ENCODE measurements at regions not wholly inside any gene's neighbourhood (a gene's known extent, or its start where the extent isn't known, plus 50 kb on each side); places are given as distances from the start of the nearest gene placed in this dataset.

DNA sequence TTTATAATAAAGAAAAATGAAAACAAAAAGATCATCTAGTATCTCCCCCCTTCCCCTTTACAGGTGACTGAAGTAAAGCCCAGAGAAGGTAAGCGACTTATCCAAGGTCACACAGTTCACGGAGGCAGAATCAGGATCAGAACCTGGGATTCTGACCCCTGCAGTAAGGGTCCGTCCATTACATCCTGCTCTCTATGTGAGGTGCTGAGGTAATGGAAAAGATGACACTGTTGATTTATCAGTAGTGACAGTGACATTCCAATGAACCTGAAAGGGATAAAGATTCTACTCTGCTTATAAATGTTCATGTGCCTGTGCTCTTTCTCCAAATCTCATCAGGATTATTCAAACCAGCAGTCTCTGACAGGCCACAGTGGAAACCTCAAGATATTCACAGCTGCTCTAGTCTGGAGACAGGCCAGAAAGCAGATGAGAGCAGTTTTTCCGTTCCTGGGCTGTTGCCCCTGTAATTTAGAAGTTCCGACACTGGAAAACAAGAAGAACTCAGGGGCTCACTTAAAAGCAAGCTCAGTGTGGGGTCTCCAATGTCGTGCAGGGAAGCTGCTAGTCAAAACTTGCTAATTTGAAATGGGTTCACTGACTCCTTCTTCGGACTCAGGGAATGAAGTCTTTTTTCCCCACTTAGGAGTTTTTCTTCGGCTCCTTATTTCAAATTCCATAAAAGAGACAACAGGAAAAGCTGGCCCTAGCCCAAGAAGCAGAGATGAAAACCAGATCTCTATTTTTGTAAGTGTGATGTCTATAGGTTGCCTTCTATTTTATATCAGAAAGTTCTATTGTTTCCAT, 131.8 kb upstream of the EEA1 start:
- H3K36me3 ChIP-seq (ENCODE audit: control insufficient read depth in 2 of 3, insufficient read depth in 3 of 3, low read length in 3 of 3), result no peaks in the 10 kb centered on the region
- peak in 3 of 5 donors; percentile 26 to 83 (median 54) for DNase-seq
- intact Hi-C loops (cut with DNase I), result no loop called here
- no peak overlapping the region for H3K4me3 ChIP-seq (ENCODE audit: low read length in 3 of 3)
- no peak for FAIRE-seq
- H3K9ac ChIP-seq (ENCODE audit: low read length in 3 of 3), result no peak overlapping the region
- TF ChIP-seq, protein P1, sequence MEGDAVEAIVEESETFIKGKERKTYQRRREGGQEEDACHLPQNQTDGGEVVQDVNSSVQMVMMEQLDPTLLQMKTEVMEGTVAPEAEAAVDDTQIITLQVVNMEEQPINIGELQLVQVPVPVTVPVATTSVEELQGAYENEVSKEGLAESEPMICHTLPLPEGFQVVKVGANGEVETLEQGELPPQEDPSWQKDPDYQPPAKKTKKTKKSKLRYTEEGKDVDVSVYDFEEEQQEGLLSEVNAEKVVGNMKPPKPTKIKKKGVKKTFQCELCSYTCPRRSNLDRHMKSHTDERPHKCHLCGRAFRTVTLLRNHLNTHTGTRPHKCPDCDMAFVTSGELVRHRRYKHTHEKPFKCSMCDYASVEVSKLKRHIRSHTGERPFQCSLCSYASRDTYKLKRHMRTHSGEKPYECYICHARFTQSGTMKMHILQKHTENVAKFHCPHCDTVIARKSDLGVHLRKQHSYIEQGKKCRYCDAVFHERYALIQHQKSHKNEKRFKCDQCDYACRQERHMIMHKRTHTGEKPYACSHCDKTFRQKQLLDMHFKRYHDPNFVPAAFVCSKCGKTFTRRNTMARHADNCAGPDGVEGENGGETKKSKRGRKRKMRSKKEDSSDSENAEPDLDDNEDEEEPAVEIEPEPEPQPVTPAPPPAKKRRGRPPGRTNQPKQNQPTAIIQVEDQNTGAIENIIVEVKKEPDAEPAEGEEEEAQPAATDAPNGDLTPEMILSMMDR (IDR thresholded peaks at IDR 0.05; ENCODE audit: borderline replicate concordance, extremely low read depth, insufficient read depth), result no peak
- H3K4me1 ChIP-seq (ENCODE audit: control insufficient read depth in 2 of 3, insufficient read depth in 2 of 3, low read depth in 1 of 3, low read length in 3 of 3), result no peaks in the 10 kb centered on the region
- H3K27ac ChIP-seq (ENCODE audit: low read depth in 2 of 2, low read length in 2 of 2), result no peak overlapping the region
- H3K9me3 ChIP-seq (ENCODE audit: control insufficient read depth in 2 of 3, insufficient read depth in 1 of 3, low read length in 3 of 3), result no peaks in the 10 kb centered on the region
- no peaks in the 10 kb centered on the region for H3K27me3 ChIP-seq (ENCODE audit: control insufficient read depth, insufficient read depth, low read length)

DNA sequence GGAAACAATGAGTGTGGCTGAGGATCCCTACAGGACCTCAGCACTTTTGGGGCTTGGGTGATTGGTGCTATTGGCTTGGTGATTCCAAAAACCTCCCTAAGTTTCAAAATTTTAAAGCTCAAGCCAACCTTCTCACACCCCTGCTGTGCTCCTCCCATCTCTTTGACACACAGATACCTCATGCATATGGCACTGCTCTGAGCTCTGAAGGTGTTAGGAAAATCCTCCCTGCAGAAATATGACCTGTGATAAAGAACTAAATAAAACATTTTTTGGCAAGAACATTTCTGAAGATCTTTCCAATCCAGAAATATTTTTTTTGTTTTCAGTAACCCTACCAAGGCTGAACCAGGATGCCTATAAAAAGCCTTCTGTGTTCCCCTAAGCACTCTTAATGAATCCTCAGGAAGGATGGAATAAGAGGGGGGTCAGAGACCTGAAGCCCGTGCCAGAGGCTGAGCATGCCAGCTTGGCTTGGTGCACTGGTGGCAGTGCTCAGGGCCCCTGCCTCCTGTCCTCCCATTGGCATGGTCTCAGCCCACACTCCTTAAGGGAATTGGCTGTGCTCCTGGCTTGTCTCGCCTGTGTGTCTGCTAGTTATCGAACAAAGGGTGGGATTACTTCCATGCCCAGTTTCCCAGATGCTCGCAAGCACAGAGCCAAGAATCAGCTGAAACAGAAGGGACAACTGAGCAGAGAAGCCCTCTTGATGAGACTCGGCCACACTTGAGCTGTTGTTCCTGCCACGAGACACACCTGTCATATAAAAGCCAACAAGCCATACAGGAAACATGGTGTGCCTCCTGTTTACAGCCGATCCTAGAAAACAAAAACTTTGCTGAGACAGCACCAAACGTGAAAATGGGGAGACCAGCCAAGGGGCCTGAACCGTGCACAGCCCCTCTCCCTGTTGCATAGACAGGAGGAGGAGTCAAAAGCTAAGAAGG, 132.7 kb upstream of the EEA1 start:
- no peak for DNase-seq
- Histone ChIP-seq H3K4me3 (ENCODE audit: low read length in 3 of 3) (no peak overlapping the region), H3K36me3 (ENCODE audit: control insufficient read depth in 2 of 3, insufficient read depth in 3 of 3, low read length in 3 of 3) (no peaks in the 10 kb centered on the region), H3K4me1 (ENCODE audit: control insufficient read depth in 2 of 3, insufficient read depth in 2 of 3, low read depth in 1 of 3, low read length in 3 of 3) (no peaks in the 10 kb centered on the region), H3K27ac (ENCODE audit: low read depth in 2 of 2, low read length in 2 of 2) (no peak overlapping the region), H3K9ac (ENCODE audit: low read length in 3 of 3) (no peak overlapping the region), H3K27me3 (ENCODE audit: control insufficient read depth, insufficient read depth, low read length) (no peaks in the 10 kb centered on the region), H3K9me3 (ENCODE audit: control insufficient read depth in 2 of 3, insufficient read depth in 1 of 3, low read length in 3 of 3) (no peaks in the 10 kb centered on the region)
- TF ChIP-seq, protein P1 (IDR thresholded peaks at IDR 0.05; ENCODE audit: borderline replicate concordance, extremely low read depth, insufficient read depth), result no peak
- no peak for FAIRE-seq
- intact Hi-C loops (cut with DNase I), result no loop called here

DNA sequence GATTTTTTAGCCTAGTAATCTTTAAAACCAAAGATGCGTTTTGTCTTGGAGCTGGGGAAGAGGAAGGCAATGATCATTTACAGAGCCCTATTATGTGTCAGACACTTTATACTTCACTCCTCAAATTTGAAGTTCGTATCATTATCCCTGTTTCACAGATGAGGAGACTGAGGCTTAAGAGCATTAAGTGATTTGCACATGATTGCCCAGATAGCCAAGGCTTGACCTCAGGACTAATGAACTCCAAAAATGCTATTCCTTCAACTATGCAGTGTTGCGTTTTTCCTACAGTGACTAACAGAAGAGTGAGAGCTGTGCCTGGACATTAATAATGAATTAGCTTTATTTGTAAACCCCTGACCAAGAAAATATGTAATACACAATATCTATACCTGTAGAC, 136.8 kb upstream of the EEA1 start:
- TF ChIP-seq, protein P1 (IDR thresholded peaks at IDR 0.05; ENCODE audit: borderline replicate concordance, extremely low read depth, insufficient read depth), result no peak
- DNase-seq, result no peak
- FAIRE-seq, result no peak
- H3K9me3 ChIP-seq (ENCODE audit: control insufficient read depth in 2 of 3, insufficient read depth in 1 of 3, low read length in 3 of 3), result no peaks in the 10 kb centered on the region
- no peaks in the 10 kb centered on the region for H3K27me3 ChIP-seq (ENCODE audit: control insufficient read depth, insufficient read depth, low read length)
- intact Hi-C loops (cut with DNase I), result no loop called here
- H3K27ac ChIP-seq (ENCODE audit: low read depth in 2 of 2, low read length in 2 of 2), result no peak overlapping the region
- no peaks in the 10 kb centered on the region for H3K4me1 ChIP-seq (ENCODE audit: control insufficient read depth in 2 of 3, insufficient read depth in 2 of 3, low read depth in 1 of 3, low read length in 3 of 3)
- no peaks in the 10 kb centered on the region for H3K36me3 ChIP-seq (ENCODE audit: control insufficient read depth in 2 of 3, insufficient read depth in 3 of 3, low read length in 3 of 3)
- H3K9ac ChIP-seq (ENCODE audit: low read length in 3 of 3), result no peak overlapping the region
- no peak overlapping the region for H3K4me3 ChIP-seq (ENCODE audit: low read length in 3 of 3)

Measured in kidney (tissue), 13 donors.